ENCODE measurements at regions not wholly inside any gene's neighbourhood (a gene's known extent, or its start where the extent isn't known, plus 50 kb on each side); places are given as distances from the start of the nearest gene placed in this dataset.

DNA sequence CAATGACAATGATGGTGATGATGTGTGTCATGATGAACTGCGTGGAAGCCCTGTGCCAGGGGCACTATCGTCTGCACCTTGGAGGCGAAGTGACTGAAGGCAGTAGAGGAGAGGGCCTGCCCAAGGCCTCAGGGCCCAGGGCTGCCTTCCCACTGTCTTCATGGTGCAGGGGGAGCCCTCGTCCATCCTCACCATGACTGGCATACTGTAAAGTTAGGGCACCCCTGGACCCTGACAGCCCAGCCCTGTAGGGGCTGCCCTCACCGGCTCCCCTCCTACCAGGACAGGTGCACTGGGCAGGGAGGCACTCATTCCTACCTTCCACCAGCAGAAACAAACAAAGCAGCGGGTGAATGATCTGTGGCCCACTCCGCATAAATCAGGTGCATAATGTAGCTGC, 156.9 kb upstream of the C1orf174 start:
- TF ChIP-seq, protein P1, sequence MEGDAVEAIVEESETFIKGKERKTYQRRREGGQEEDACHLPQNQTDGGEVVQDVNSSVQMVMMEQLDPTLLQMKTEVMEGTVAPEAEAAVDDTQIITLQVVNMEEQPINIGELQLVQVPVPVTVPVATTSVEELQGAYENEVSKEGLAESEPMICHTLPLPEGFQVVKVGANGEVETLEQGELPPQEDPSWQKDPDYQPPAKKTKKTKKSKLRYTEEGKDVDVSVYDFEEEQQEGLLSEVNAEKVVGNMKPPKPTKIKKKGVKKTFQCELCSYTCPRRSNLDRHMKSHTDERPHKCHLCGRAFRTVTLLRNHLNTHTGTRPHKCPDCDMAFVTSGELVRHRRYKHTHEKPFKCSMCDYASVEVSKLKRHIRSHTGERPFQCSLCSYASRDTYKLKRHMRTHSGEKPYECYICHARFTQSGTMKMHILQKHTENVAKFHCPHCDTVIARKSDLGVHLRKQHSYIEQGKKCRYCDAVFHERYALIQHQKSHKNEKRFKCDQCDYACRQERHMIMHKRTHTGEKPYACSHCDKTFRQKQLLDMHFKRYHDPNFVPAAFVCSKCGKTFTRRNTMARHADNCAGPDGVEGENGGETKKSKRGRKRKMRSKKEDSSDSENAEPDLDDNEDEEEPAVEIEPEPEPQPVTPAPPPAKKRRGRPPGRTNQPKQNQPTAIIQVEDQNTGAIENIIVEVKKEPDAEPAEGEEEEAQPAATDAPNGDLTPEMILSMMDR (IDR thresholded peaks at IDR 0.05) = no peak
- TF ChIP-seq POLR2A (IDR thresholded peaks at IDR 0.05; ENCODE audit: low read depth) = no peak
